ENCODE measurements at regions not wholly inside any gene's neighbourhood (a gene's known extent, or its start where the extent isn't known, plus 50 kb on each side); places are given as distances from the start of the nearest gene placed in this dataset.

DNA sequence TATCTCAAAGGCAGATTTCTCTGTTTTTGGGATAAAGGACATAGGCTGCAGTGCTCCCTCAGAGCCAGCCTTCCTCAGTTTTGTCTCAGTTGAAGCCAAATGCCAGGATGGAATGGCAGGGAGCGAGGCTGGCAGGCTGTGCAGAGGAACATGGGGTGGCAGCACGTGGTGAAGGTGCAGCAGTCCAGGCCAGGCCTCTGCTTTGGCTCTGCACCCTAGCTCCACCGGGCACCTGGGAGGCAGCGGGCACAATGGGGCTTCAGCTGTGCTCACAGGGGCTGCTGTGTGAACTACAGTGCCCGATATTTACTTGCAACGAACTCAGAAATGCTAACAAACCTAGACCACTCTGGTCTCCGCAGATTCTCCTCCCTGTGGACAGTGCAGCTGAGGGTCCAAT lies 319.6 kb downstream of the ZNF326 start:
- no peak overlapping the region for H3K27ac ChIP-seq
- no peak overlapping the region for H3K4me3 ChIP-seq
- TF ChIP-seq, protein P1, sequence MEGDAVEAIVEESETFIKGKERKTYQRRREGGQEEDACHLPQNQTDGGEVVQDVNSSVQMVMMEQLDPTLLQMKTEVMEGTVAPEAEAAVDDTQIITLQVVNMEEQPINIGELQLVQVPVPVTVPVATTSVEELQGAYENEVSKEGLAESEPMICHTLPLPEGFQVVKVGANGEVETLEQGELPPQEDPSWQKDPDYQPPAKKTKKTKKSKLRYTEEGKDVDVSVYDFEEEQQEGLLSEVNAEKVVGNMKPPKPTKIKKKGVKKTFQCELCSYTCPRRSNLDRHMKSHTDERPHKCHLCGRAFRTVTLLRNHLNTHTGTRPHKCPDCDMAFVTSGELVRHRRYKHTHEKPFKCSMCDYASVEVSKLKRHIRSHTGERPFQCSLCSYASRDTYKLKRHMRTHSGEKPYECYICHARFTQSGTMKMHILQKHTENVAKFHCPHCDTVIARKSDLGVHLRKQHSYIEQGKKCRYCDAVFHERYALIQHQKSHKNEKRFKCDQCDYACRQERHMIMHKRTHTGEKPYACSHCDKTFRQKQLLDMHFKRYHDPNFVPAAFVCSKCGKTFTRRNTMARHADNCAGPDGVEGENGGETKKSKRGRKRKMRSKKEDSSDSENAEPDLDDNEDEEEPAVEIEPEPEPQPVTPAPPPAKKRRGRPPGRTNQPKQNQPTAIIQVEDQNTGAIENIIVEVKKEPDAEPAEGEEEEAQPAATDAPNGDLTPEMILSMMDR (IDR thresholded peaks at IDR 0.05) = no peak
- ATAC-seq = no peak
- H3K4me1 ChIP-seq = no peaks in the 10 kb centered on the region
- no peaks in the 10 kb centered on the region for H3K36me3 ChIP-seq (ENCODE audit: insufficient read depth in 1 of 2, low read depth in 1 of 2)
- no peak for DNase-seq
- H3K27me3 ChIP-seq (ENCODE audit: insufficient read depth in 3 of 3, low read length in 2 of 3) = no peaks in the 10 kb centered on the region
- 78 to 84% (median 82%) methylated on average over 7 of the region's 7 CpGs for WGBS, 3 donors
- intact Hi-C loops (cut with DNase I) = no loop called here
- no peaks in the 10 kb centered on the region for H3K9me3 ChIP-seq

DNA sequence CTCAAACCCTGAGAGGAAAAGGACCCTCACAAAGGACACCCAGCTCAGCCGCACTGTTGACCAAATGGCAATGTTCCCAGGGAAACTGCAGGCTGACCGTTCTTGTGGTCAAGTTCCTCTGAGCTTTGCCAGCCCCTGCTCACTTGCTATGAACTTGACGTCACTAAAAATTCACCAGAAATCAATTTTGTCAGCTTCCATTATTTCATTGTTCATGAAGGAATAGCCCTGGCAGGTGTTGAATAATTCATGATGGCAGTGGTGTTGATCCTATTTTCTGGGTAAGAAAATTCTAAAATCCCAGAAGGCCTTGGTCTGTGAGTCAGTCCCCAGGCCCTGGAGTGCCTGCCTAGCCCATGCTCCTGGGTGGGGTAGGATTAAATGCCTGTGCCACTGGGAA lies 318.9 kb downstream of the ZNF326 start:
- Histone ChIP-seq H3K27me3 (ENCODE audit: insufficient read depth in 3 of 3, low read length in 2 of 3) (no peaks in the 10 kb centered on the region), H3K4me3 (no peak overlapping the region), H3K4me1 (no peaks in the 10 kb centered on the region), H3K9me3 (no peaks in the 10 kb centered on the region), H3K27ac (no peak overlapping the region), H3K36me3 (ENCODE audit: insufficient read depth in 1 of 2, low read depth in 1 of 2) (no peaks in the 10 kb centered on the region)
- no peak for DNase-seq
- TF ChIP-seq, protein P1 (IDR thresholded peaks at IDR 0.05) = no peak
- intact Hi-C loops (cut with DNase I) = no loop called here
- WGBS, 3 donors = 24 to 34% (median 26%) methylated on average over 3 of the region's 3 CpGs
- ATAC-seq = no peak

DNA sequence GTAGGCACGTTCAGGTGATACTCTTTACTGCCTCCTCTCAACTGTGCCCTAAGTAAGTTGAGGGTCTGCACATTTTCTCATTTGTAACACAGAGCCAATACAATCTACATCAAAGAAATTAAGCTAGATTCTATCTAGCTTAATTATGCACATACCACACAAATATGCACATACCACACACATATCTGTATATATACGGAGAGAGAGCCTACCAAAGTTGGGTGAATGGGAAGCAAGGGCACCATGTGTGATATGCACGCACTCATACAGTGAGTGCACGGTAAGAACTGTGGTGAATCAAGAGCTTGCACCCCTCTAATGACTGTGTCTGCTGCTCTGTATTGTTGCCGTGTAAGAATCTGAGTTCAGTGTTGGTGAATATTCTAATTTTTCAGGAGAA lies 314.9 kb downstream of the ZNF326 start:
- H3K4me1 ChIP-seq = no peaks in the 10 kb centered on the region
- H3K27me3 ChIP-seq (ENCODE audit: insufficient read depth in 3 of 3, low read length in 2 of 3) = no peaks in the 10 kb centered on the region
- H3K9me3 ChIP-seq = no peaks in the 10 kb centered on the region
- TF ChIP-seq, protein P1 (IDR thresholded peaks at IDR 0.05) = no peak
- no peak overlapping the region for H3K4me3 ChIP-seq
- ATAC-seq (no peak), DNase-seq (no peak)
- H3K36me3 ChIP-seq (ENCODE audit: insufficient read depth in 1 of 2, low read depth in 1 of 2) = no peaks in the 10 kb centered on the region
- 84 to 89% (median 89%) methylated on average over 5 of the region's 5 CpGs for WGBS, 3 donors
- intact Hi-C loops (cut with DNase I) = no loop called here
- H3K27ac ChIP-seq = no peak overlapping the region

DNA sequence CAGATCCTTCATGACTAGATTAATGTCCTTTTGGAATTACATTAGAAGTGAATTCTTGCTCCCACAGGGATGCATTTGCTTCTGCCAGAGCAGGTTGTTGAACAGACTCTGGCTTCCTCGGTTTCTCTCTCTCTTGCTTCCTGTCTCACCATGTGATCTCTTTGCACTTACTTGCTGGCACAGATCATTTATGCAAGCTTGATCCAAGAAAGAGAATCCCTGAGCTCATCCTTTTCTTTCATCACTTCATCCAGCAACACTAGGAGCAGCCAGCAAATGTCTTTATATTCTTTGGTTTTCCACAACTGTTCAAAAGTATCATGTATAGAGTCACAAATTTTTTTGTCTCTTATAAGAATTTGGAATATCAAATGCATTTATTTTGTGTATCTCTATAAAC lies 313.5 kb downstream of the ZNF326 start:
- no peaks in the 10 kb centered on the region for H3K36me3 ChIP-seq (ENCODE audit: insufficient read depth in 1 of 2, low read depth in 1 of 2)
- 36 to 76% (median 56%) methylated on average over 1 of the region's 1 CpG for WGBS, 3 donors
- H3K27ac ChIP-seq = no peak overlapping the region
- DNase-seq (no peak), ATAC-seq (no peak)
- H3K4me3 ChIP-seq = no peak overlapping the region
- no peaks in the 10 kb centered on the region for H3K4me1 ChIP-seq
- intact Hi-C loops (cut with DNase I) = no loop called here
- H3K27me3 ChIP-seq (ENCODE audit: insufficient read depth in 3 of 3, low read length in 2 of 3) = no peaks in the 10 kb centered on the region
- H3K9me3 ChIP-seq = no peaks in the 10 kb centered on the region
- TF ChIP-seq, protein P1 (IDR thresholded peaks at IDR 0.05) = no peak

- intact Hi-C loops (cut with DNase I) = no loop called here
- TF ChIP-seq, protein P1 (IDR thresholded peaks at IDR 0.05) = no peak
- Histone ChIP-seq H3K27ac (no peak overlapping the region), H3K4me3 (no peak overlapping the region), H3K27me3 (ENCODE audit: insufficient read depth in 3 of 3, low read length in 2 of 3) (no peaks in the 10 kb centered on the region), H3K36me3 (ENCODE audit: insufficient read depth in 1 of 2, low read depth in 1 of 2) (no peaks in the 10 kb centered on the region), H3K9me3 (no peaks in the 10 kb centered on the region), H3K4me1 (no peaks in the 10 kb centered on the region)
- DNase-seq (no peak), ATAC-seq (no peak)
These were observed 310.7 kb downstream of the ZNF326 start for GRCh38 chr1:90305577-90305976.
